ENCODE measurements at regions not wholly inside any gene's neighbourhood (a gene's known extent, or its start where the extent isn't known, plus 50 kb on each side); places are given as distances from the start of the nearest gene placed in this dataset.

GRCh38 chr14:85824526-85824925, 294.6 kb downstream of the FLRT2 start:
- DNase-seq (ENCODE audit: low read depth) = no peak
- TF ChIP-seq CTCF (IDR thresholded peaks at IDR 0.05; ENCODE audit: low read depth, low read length, missing control alignments) = no peak
- H3K4me3 ChIP-seq (ENCODE audit: low read depth, low read length) = no peak overlapping the region

GRCh38 chr14:85822236-85822635, 292.3 kb downstream of the FLRT2 start:
- no peak overlapping the region for H3K4me3 ChIP-seq (ENCODE audit: low read depth, low read length)
- DNase-seq (ENCODE audit: low read depth) = no peak
- TF ChIP-seq CTCF (IDR thresholded peaks at IDR 0.05; ENCODE audit: low read depth, low read length, missing control alignments) = no peak

GRCh38 chr14:85817430-85817829, 287.5 kb downstream of the FLRT2 start:
- no peak for DNase-seq (ENCODE audit: low read depth)
- no peak for TF ChIP-seq CTCF (IDR thresholded peaks at IDR 0.05; ENCODE audit: low read depth, low read length, missing control alignments)
- H3K4me3 ChIP-seq (ENCODE audit: low read depth, low read length) = no peak overlapping the region

- TF ChIP-seq CTCF (IDR thresholded peaks at IDR 0.05; ENCODE audit: low read depth, low read length, missing control alignments) = no peak
- no peak for DNase-seq (ENCODE audit: low read depth)
Observed at GRCh38 chr14:85813040-85813439, 283.1 kb downstream of the FLRT2 start.

GRCh38 chr14:85811340-85811739, 281.4 kb downstream of the FLRT2 start:
- DNase-seq (ENCODE audit: low read depth) = no peak
- no peak overlapping the region for H3K4me3 ChIP-seq (ENCODE audit: low read depth, low read length)
- no peak for TF ChIP-seq CTCF (IDR thresholded peaks at IDR 0.05; ENCODE audit: low read depth, low read length, missing control alignments)

More at GRCh38 chr14:85813040-85813439, 283.1 kb downstream of the FLRT2 start:
- no peak overlapping the region for H3K4me3 ChIP-seq (ENCODE audit: low read depth, low read length)

GRCh38 chr14:85799668-85800067, 269.7 kb downstream of the FLRT2 start:
- DNase-seq (ENCODE audit: low read depth) = no peak
- H3K4me3 ChIP-seq (ENCODE audit: low read depth, low read length) = no peak overlapping the region
- TF ChIP-seq CTCF (IDR thresholded peaks at IDR 0.05; ENCODE audit: low read depth, low read length, missing control alignments) = no peak

- TF ChIP-seq CTCF (IDR thresholded peaks at IDR 0.05; ENCODE audit: low read depth, low read length, missing control alignments) = no peak
- DNase-seq (ENCODE audit: low read depth) = no peak
- no peak overlapping the region for H3K4me3 ChIP-seq (ENCODE audit: low read depth, low read length)
Observed at GRCh38 chr14:85798856-85799255, 268.9 kb downstream of the FLRT2 start.
